ENCODE measurements at regions not wholly inside any gene's neighbourhood (a gene's known extent, or its start where the extent isn't known, plus 50 kb on each side); places are given as distances from the start of the nearest gene placed in this dataset.

- Mint-ChIP-seq H3K4me1 (no peaks in the 10 kb centered on the region), H3K27me3 (peaks cover 18% of the 10 kb centered on the region), H3K27ac (no peak overlapping the region), H3K4me3 (no peak overlapping the region), H3K9me3 (no peaks in the 10 kb centered on the region)
- ATAC-seq (no peak), DNase-seq (no peak)
Observed at GRCh38 chr5:116685069-116685468, 110.4 kb upstream of the SEMA6A start.

GRCh38 chr5:116681334-116682013 lies 106.9 kb upstream of the SEMA6A start:
- H3K4me1 Mint-ChIP-seq = no peaks in the 10 kb centered on the region
- no peak overlapping the region for H3K4me3 Mint-ChIP-seq
- H3K27ac Mint-ChIP-seq = peak overlapping the region in 1 of 2 donors; percentile 19
- H3K27me3 Mint-ChIP-seq = peaks cover 15% of the 10 kb centered on the region
- DNase-seq (no peak), ATAC-seq (no peak)
- no peaks in the 10 kb centered on the region for H3K9me3 Mint-ChIP-seq

GRCh38 chr5:116675626-116675910 lies 100.9 kb upstream of the SEMA6A start:
- no peak for DNase-seq
- Mint-ChIP-seq H3K27me3 (no peaks in the 10 kb centered on the region), H3K27ac (no peak overlapping the region), H3K9me3 (no peaks in the 10 kb centered on the region), H3K4me1 (no peaks in the 10 kb centered on the region), H3K4me3 (no peak overlapping the region)
- no peak for ATAC-seq

GRCh38 chr5:116674881-116675625 lies 100.4 kb upstream of the SEMA6A start:
- H3K4me1 Mint-ChIP-seq = no peaks in the 10 kb centered on the region
- ATAC-seq (no peak), DNase-seq (no peak)
- H3K9me3 Mint-ChIP-seq = no peaks in the 10 kb centered on the region
- no peaks in the 10 kb centered on the region for H3K27me3 Mint-ChIP-seq
- no peak overlapping the region for H3K27ac Mint-ChIP-seq
- no peak overlapping the region for H3K4me3 Mint-ChIP-seq

GRCh38 chr5:116673453-116673852 lies 98.8 kb upstream of the SEMA6A start:
- Mint-ChIP-seq H3K4me3 (no peak overlapping the region), H3K27me3 (no peaks in the 10 kb centered on the region), H3K27ac (no peak overlapping the region), H3K9me3 (no peaks in the 10 kb centered on the region), H3K4me1 (no peaks in the 10 kb centered on the region)
- no peak for DNase-seq
- ATAC-seq = no peak

- Mint-ChIP-seq H3K27ac (no peak overlapping the region), H3K9me3 (no peaks in the 10 kb centered on the region), H3K4me3 (no peak overlapping the region), H3K4me1 (no peaks in the 10 kb centered on the region), H3K27me3 (no peaks in the 10 kb centered on the region)
- DNase-seq (no peak), ATAC-seq (no peak)
Observed at GRCh38 chr5:116672203-116672602, 97.6 kb upstream of the SEMA6A start.

- Mint-ChIP-seq H3K4me1 (no peaks in the 10 kb centered on the region), H3K9me3 (no peaks in the 10 kb centered on the region), H3K27ac (no peak overlapping the region), H3K4me3 (no peak overlapping the region), H3K27me3 (no peaks in the 10 kb centered on the region)
- DNase-seq (no peak), ATAC-seq (no peak)
Observed at GRCh38 chr5:116671211-116671736, 96.7 kb upstream of the SEMA6A start.

GRCh38 chr5:116669261-116670031 lies 94.8 kb upstream of the SEMA6A start:
- no peak for DNase-seq
- Mint-ChIP-seq H3K4me3 (no peak overlapping the region), H3K9me3 (peaks cover 0 to 5% of the 10 kb centered on the region in 2 donors), H3K4me1 (no peaks in the 10 kb centered on the region), H3K27me3 (no peaks in the 10 kb centered on the region), H3K27ac (no peak overlapping the region)
- no peak for ATAC-seq

- ATAC-seq (no peak), DNase-seq (no peak)
- Mint-ChIP-seq H3K27ac (no peak overlapping the region), H3K4me1 (no peaks in the 10 kb centered on the region), H3K9me3 (peaks cover 0 to 5% of the 10 kb centered on the region in 2 donors), H3K4me3 (no peak overlapping the region), H3K27me3 (no peaks in the 10 kb centered on the region)
Observed at GRCh38 chr5:116668390-116668789, 93.8 kb upstream of the SEMA6A start.

GRCh38 chr5:116666901-116667300 lies 92.3 kb upstream of the SEMA6A start:
- no peaks in the 10 kb centered on the region for H3K27me3 Mint-ChIP-seq
- DNase-seq = no peak
- ATAC-seq = no peak
- no peak overlapping the region for H3K27ac Mint-ChIP-seq
- H3K4me1 Mint-ChIP-seq = no peaks in the 10 kb centered on the region
- no peak overlapping the region for H3K4me3 Mint-ChIP-seq
- peaks cover 0 to 15% of the 10 kb centered on the region in 2 donors for H3K9me3 Mint-ChIP-seq

GRCh38 chr5:116664988-116665387 lies 90.4 kb upstream of the SEMA6A start:
- Mint-ChIP-seq H3K27me3 (no peaks in the 10 kb centered on the region), H3K4me1 (no peaks in the 10 kb centered on the region), H3K27ac (no peak overlapping the region), H3K9me3 (peaks cover 4 to 24% of the 10 kb centered on the region in 2 donors), H3K4me3 (no peak overlapping the region)
- ATAC-seq = no peak
- DNase-seq = no peak

GRCh38 chr5:116663081-116663480 lies 88.5 kb upstream of the SEMA6A start:
- H3K27ac Mint-ChIP-seq = no peak overlapping the region
- H3K27me3 Mint-ChIP-seq = peaks cover 8% of the 10 kb centered on the region
- H3K9me3 Mint-ChIP-seq = peaks cover 4 to 24% of the 10 kb centered on the region in 2 donors
- no peak overlapping the region for H3K4me3 Mint-ChIP-seq
- DNase-seq (no peak), ATAC-seq (no peak)
- no peaks in the 10 kb centered on the region for H3K4me1 Mint-ChIP-seq

GRCh38 chr5:116661419-116661818 lies 86.8 kb upstream of the SEMA6A start:
- ATAC-seq = no peak
- Mint-ChIP-seq H3K9me3 (peaks cover 4 to 24% of the 10 kb centered on the region in 2 donors), H3K4me1 (no peaks in the 10 kb centered on the region), H3K27ac (peak overlapping the region in 1 of 2 donors; percentile 47), H3K27me3 (peaks cover 8% of the 10 kb centered on the region), H3K4me3 (no peak overlapping the region)
- DNase-seq = no peak

GRCh38 chr5:116660929-116661328 lies 86.3 kb upstream of the SEMA6A start:
- no peak for DNase-seq
- no peak overlapping the region for H3K27ac Mint-ChIP-seq
- H3K9me3 Mint-ChIP-seq = peaks cover 4 to 24% of the 10 kb centered on the region in 2 donors
- no peak overlapping the region for H3K4me3 Mint-ChIP-seq
- H3K4me1 Mint-ChIP-seq = no peaks in the 10 kb centered on the region
- H3K27me3 Mint-ChIP-seq = peaks cover 8% of the 10 kb centered on the region
- no peak for ATAC-seq

GRCh38 chr5:116658830-116659229 lies 84.2 kb upstream of the SEMA6A start:
- DNase-seq = no peak
- ATAC-seq = no peak
- Mint-ChIP-seq H3K27ac (no peak overlapping the region), H3K27me3 (peaks cover 8% of the 10 kb centered on the region), H3K4me3 (no peak overlapping the region), H3K4me1 (no peaks in the 10 kb centered on the region), H3K9me3 (peaks cover 4 to 19% of the 10 kb centered on the region in 2 donors)

- H3K27ac Mint-ChIP-seq = no peak overlapping the region
- H3K4me3 Mint-ChIP-seq = no peak overlapping the region
- ATAC-seq = no peak
- H3K9me3 Mint-ChIP-seq = peaks cover 4 to 19% of the 10 kb centered on the region in 2 donors
- DNase-seq = no peak
- H3K27me3 Mint-ChIP-seq = peaks cover 11% of the 10 kb centered on the region
- no peaks in the 10 kb centered on the region for H3K4me1 Mint-ChIP-seq
Observed at GRCh38 chr5:116658141-116658540, 83.5 kb upstream of the SEMA6A start.

All from stimulated activated naive CD8-positive, alpha-beta T cell treated with anti-CD3 and anti-CD28 coated beads, Interleukin-15, amount 100 ng/mL, for 72 hours (primary cell).